SH-SY5Y (cell line): ENCODE measurements at regions not wholly inside any gene's neighbourhood (a gene's known extent, or its start where the extent isn't known, plus 50 kb on each side); places are given as distances from the start of the nearest gene placed in this dataset.

Experiments
- GATA2 ChIP-seq: IDR thresholded peaks from 2 replicates; pipeline ENCODE4 v1.6.1; 2011; ENCODE audit warnings: mild to moderate bottlenecking, low read depth, low read length
- GATA3 ChIP-seq: IDR thresholded peaks from 2 replicates; pipeline ENCODE4 v1.6.1; 2011; ENCODE audit warnings: low read depth, mild to moderate bottlenecking, low read length, moderate library complexity

- TF ChIP-seq GATA2 (no peak), GATA3 (no peak)
Observed at GRCh38 chr15:100783760-100784492, 95.7 kb upstream of the ALDH1A3 start.
